ENCODE measurements at regions not wholly inside any gene's neighbourhood (a gene's known extent, or its start where the extent isn't known, plus 50 kb on each side); places are given as distances from the start of the nearest gene placed in this dataset.

DNA sequence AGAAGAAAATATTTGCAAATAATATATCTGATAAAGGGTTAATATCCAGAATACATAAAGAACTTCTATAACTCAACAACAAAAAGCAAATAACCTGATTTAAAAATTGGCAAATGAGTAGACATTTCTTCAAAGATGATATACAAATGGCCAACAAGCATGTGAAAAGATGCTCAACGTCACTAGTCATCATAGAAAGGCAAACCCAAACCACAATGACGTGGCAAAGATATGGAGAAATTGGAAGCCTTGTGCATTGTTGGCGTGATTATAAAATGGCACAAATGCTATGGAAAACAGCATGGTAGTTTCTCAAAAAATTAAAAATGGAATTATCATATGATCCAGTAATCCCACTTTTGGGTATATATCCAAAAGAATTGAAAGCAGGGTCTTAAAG, 466.3 kb downstream of the TBC1D22A start:
- TF ChIP-seq RAD21 (IDR thresholded peaks at IDR 0.05; ENCODE audit: low read length) = no peak
- TF ChIP-seq, protein P1, sequence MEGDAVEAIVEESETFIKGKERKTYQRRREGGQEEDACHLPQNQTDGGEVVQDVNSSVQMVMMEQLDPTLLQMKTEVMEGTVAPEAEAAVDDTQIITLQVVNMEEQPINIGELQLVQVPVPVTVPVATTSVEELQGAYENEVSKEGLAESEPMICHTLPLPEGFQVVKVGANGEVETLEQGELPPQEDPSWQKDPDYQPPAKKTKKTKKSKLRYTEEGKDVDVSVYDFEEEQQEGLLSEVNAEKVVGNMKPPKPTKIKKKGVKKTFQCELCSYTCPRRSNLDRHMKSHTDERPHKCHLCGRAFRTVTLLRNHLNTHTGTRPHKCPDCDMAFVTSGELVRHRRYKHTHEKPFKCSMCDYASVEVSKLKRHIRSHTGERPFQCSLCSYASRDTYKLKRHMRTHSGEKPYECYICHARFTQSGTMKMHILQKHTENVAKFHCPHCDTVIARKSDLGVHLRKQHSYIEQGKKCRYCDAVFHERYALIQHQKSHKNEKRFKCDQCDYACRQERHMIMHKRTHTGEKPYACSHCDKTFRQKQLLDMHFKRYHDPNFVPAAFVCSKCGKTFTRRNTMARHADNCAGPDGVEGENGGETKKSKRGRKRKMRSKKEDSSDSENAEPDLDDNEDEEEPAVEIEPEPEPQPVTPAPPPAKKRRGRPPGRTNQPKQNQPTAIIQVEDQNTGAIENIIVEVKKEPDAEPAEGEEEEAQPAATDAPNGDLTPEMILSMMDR (conservative IDR thresholded peaks at IDR 0.05; ENCODE audit: low read depth, low read length) = no peak
- TF ChIP-seq NFE2L2 (IDR thresholded peaks at IDR 0.05; ENCODE audit: low read depth, low read length) = no peak
- TF ChIP-seq RFX5 (IDR thresholded peaks at IDR 0.05; ENCODE audit: low read depth, low read length) = no peak
- no peak for TF ChIP-seq SMC3 (IDR thresholded peaks at IDR 0.05; ENCODE audit: low read depth, low read length)
- TF ChIP-seq POLR2A (IDR thresholded peaks at IDR 0.05; ENCODE audit: low read depth, low read length) = no peak
- no peak for TF ChIP-seq FOS (IDR thresholded peaks at IDR 0.05; ENCODE audit: low read depth, low read length)
- TF ChIP-seq CEBPB (IDR thresholded peaks at IDR 0.05; ENCODE audit: low read depth, low read length) = no peak
- no peak for TF ChIP-seq MAFK (IDR thresholded peaks at IDR 0.05; ENCODE audit: low read depth, low read length)
- TF ChIP-seq, protein P2, sequence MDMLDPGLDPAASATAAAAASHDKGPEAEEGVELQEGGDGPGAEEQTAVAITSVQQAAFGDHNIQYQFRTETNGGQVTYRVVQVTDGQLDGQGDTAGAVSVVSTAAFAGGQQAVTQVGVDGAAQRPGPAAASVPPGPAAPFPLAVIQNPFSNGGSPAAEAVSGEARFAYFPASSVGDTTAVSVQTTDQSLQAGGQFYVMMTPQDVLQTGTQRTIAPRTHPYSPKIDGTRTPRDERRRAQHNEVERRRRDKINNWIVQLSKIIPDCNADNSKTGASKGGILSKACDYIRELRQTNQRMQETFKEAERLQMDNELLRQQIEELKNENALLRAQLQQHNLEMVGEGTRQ (IDR thresholded peaks at IDR 0.05; ENCODE audit: low read depth, low read length) = no peak
- no peak for TF ChIP-seq RCOR1 (IDR thresholded peaks at IDR 0.05; ENCODE audit: insufficient replicate concordance, low read length)
- no peak for TF ChIP-seq BHLHE40 (IDR thresholded peaks at IDR 0.05; ENCODE audit: low read depth, low read length)
- no peak for TF ChIP-seq MAZ (IDR thresholded peaks at IDR 0.05; ENCODE audit: borderline replicate concordance, low read depth, low read length)

Data from IMR-90 (cell line).